BJ (cell line): ENCODE measurements at regions not wholly inside any gene's neighbourhood (a gene's known extent, or its start where the extent isn't known, plus 50 kb on each side); places are given as distances from the start of the nearest gene placed in this dataset.
"Not testable (repeated sequence)": the region's sequence is repeated elsewhere in the genome, so short reads cannot be mapped to it uniquely, and the experiment has no call there.

Source experiments
- CTCF ChIA-PET: fragments of 350-600 bp; formaldehyde crosslinking; extraction: SDS; loops from one replicate; lab custom pipeline; 2021; ENCODE audit warnings: antibody characterized with exemption, inconsistent platforms; lab: Yijun Ruan, JAX
- POLR2A ChIA-PET: fragments of 300-600 bp; sonication (Branson Sonifier 250); formaldehyde crosslinking; extraction: SDS; loops from one replicate; lab custom pipeline; 2021; ENCODE audit warnings: antibody characterized with exemption; lab: Charles Lee
- DNase-seq: peaks from one replicate; pipeline ENCODE4 v3.0.0-alpha.2; 2011; ENCODE audit warnings: low read depth
- H3K27me3 ChIP-seq: 2 replicates; pipeline ENCODE4 v1.6.0; 2011; ENCODE audit warnings: low read length; ENCODE audit not compliant: control insufficient read depth, insufficient read depth
- H3K36me3 ChIP-seq: 2 replicates; pipeline ENCODE4 v1.5.1; 2011; ENCODE audit warnings: low read length; ENCODE audit not compliant: control insufficient read depth, insufficient read depth
- H3K4me3 ChIP-seq: 2 replicates; pipeline ENCODE4 v1.5.1; 2011; ENCODE audit warnings: low read depth, mild to moderate bottlenecking, control low read depth, low read length
- CTCF ChIP-seq: IDR thresholded peaks from 2 replicates; pipeline ENCODE4 v1.5.1; 2011; ENCODE audit warnings: low read depth, mild to moderate bottlenecking, control low read depth, inconsistent platforms, low read length, moderate library complexity; ENCODE audit not compliant: insufficient read depth

GRCh38 chr10:64682043-64682442, 1160.8 kb downstream of the REEP3 start:
- Histone ChIP-seq H3K4me3 (no peak overlapping the region), H3K27me3 (no peaks in the 10 kb centered on the region), H3K36me3 (no peaks in the 10 kb centered on the region)
- POLR2A ChIA-PET, result no interaction called here
- DNase-seq, result no peak
- CTCF ChIA-PET, result no interaction called here
- TF ChIP-seq CTCF, result no peak

GRCh38 chr10:64690194-64690593, 1169.0 kb downstream of the REEP3 start:
- ChIA-PET CTCF (no interaction called here), POLR2A (no interaction called here)
- Histone ChIP-seq H3K36me3 (no peaks in the 10 kb centered on the region), H3K27me3 (no peaks in the 10 kb centered on the region), H3K4me3 (no peak overlapping the region)
- no peak for DNase-seq
- no peak for TF ChIP-seq CTCF

- ChIA-PET POLR2A (no interaction called here), CTCF (no interaction called here)
- no peak overlapping the region for H3K4me3 ChIP-seq
- DNase-seq, result no peak
- TF ChIP-seq CTCF, result no peak
- H3K36me3 ChIP-seq, result no peaks in the 10 kb centered on the region
- no peaks in the 10 kb centered on the region for H3K27me3 ChIP-seq
Observed at GRCh38 chr10:64699244-64699643, 1178.0 kb downstream of the REEP3 start.

DNA sequence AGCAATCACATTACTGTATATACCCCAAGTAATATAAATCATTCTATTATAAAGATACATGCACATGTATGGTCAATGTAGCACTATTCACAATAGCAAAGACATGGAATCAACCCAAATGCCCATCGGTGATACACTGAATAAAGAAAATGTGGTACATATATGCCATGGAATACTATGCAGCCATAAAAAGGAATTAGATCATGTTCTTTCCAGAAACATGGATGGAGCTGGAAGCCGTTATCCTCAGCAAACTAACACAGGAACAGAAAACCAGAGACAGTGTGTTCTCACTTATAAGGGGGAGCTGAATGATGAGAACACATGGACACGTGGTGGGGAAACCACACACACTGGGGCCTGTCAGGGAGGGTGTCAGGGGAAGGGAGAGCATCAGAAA, 1180.9 kb downstream of the REEP3 start:
- H3K27me3 ChIP-seq, result not testable (repeated sequence)

DNA sequence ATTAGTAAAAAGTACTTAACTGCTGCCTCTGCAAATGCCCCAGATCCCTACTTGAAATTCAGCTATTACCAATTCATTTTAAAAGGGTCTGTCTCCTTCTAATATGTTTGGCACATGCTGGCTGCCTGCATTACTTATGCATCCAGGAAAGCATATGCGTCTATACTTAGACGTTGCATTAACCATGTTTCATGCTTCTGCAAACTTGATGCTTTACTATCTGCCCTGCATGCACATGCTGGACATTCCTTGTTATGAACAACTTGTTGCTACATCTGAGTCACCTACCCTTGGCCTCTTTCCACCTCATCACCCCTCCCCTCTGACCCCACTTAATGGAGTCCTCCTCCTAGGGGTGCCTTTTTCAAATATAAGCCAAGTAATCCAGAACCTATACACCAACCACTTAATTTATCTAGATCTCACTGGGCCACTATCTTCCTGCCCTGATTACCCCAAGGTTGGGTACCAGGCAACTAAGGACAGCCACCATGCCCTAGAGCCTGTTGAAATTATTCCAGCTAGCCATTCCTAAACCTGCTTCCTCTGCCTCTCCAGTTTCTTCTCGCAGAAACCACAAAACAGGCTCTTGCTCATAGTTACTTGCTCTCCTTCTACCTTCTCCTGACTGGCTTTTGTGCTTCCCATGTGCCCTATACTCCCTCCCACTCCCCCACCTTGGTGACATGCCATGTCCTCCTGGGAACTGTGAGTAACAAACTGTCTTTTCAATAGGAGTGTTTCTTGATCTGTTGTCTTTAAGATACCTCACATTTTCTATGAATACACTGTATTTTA, 1187.9 kb downstream of the REEP3 start:
- TF ChIP-seq CTCF, result no peak
- ChIA-PET POLR2A (no interaction called here), CTCF (no interaction called here)
- Histone ChIP-seq H3K27me3 (no peaks in the 10 kb centered on the region), H3K4me3 (no peak overlapping the region), H3K36me3 (no peaks in the 10 kb centered on the region)
- no peak for DNase-seq

More for the DNA sequence above, 1180.9 kb downstream of the REEP3 start:
- POLR2A ChIA-PET, CTCF ChIA-PET, H3K36me3 ChIP-seq, H3K4me3 ChIP-seq, DNase-seq: not testable (repeated sequence)

- Histone ChIP-seq H3K36me3 (no peaks in the 10 kb centered on the region), H3K27me3 (no peaks in the 10 kb centered on the region), H3K4me3 (no peak overlapping the region)
- DNase-seq, result no peak
- TF ChIP-seq CTCF, result no peak
- ChIA-PET POLR2A (no interaction called here), CTCF (interaction anchor here (0.7 kb wide), 1 partner anchor 58 kb away, joined by 3 read pairs; no protein-coding TSS in a partner anchor)
Observed at GRCh38 chr10:64726466-64726865, 1205.3 kb downstream of the REEP3 start.
